Esophagus muscularis mucosa (tissue), 4 donors: ENCODE measurements at regions not wholly inside any gene's neighbourhood (a gene's known extent, or its start where the extent isn't known, plus 50 kb on each side); places are given as distances from the start of the nearest gene placed in this dataset.

Experiments
- DNase-seq: peaks from one replicate; pipeline ENCODE4 v3.0.0-alpha.2; 2017; ENCODE audit errors: extremely low spot score
- H3K27ac ChIP-seq, 4 donors: fragments of 200-600 bp; sonication (generic); replicated peaks in 1 of 4; 1 replicate in 3 of 4; 2 replicates in 1 of 4; pipeline ENCODE4 v1.5.1; 2016 to 2019; ENCODE audit warnings: mild to moderate bottlenecking in 1 of 4
- H3K27me3 ChIP-seq, 4 donors: fragments of 200-600 bp; sonication (generic); one replicate each; pipeline versions ENCODE4 v1.5.1 to v1.6.0; 2016 to 2019
- H3K36me3 ChIP-seq, 4 donors: fragments of 200-600 bp; sonication (generic); one replicate each; pipeline ENCODE4 v1.5.1; 2016 to 2019
- H3K4me1 ChIP-seq, 4 donors: fragments of 200-600 bp; sonication (generic); one replicate each; pipeline ENCODE4 v1.5.1; 2016 to 2019
- H3K4me3 ChIP-seq, 4 donors: fragments of 200-600 bp; sonication (generic); 1 replicate in 2 of 4; 2 replicates in 2 of 4; pipeline ENCODE4 v1.5.1; 2016 to 2019; ENCODE audit warnings: mild to moderate bottlenecking in 4 of 4, moderate library complexity in 1 of 4
- H3K9me3 ChIP-seq, 4 donors: fragments of 200-600 bp; sonication (generic); 1 replicate in 3 of 4; 2 replicates in 1 of 4; pipeline ENCODE4 v1.5.1; 2016 to 2019
- EP300 ChIP-seq: sonication (generic); formaldehyde crosslinking; IDR thresholded peaks from one replicate; pipeline ENCODE4 v1.6.1; 2017; ENCODE audit warnings: antibody characterized with exemption
- POLR2A ChIP-seq: fragments of 450-650 bp; IDR thresholded peaks from one replicate; pipeline ENCODE4 v1.6.1; 2017; ENCODE audit warnings: antibody characterized with exemption, moderate library complexity, mild to moderate bottlenecking, low read depth
- POLR2AphosphoS5 ChIP-seq, 2 donors: sonication (generic); formaldehyde crosslinking; IDR thresholded peaks; one replicate each; pipeline ENCODE4 v1.6.1; 2017; ENCODE audit warnings: antibody characterized with exemption in 2 of 2
- WGBS: methylation state at CpG from one replicate; pipeline ENCODE4 v1.1.5; 2018; 5-methylcytosine and 5-hydroxymethylcytosine counted together
- intact Hi-C: fragments of 100-400 bp; cut with DNase I; formaldehyde crosslinking; loops from one replicate; pipeline ENCODE4 v1.15.1; 2023
- TF ChIP-seq, protein P1 (sequence below), 3 experiments: fragments of 200-600 bp in 2 of 3; fragments of 450-650 bp in 1 of 3; sonication (generic) in 2 of 3; IDR thresholded peaks; one replicate each; pipeline ENCODE4 v1.5.1; 2017 to 2019; ENCODE audit warnings: antibody characterized with exemption in 3 of 3, mild to moderate bottlenecking in 2 of 3, moderate library complexity in 1 of 3

DNA sequence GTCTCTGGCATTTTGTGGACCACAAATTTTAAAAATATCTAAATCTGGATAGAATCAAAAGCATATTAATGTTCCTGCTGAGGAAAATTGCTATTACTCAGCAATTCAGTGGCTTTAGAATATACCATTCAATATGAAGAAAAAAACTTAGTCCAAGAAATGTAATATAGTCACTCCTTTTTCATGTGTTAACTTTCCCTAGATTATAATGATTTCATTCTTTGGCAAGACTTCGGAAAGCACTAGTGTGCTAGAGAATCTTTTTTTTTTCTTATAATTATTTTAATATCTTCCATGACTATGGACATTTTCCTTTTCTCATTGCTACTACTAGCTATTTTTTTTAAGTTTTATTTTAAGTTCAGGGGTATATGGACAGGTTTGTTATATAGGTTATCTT is 102.4 kb upstream of the FAM174A start:
- H3K27me3 ChIP-seq, result no peaks in the 10 kb centered on the region
- H3K36me3 ChIP-seq, result no peaks in the 10 kb centered on the region
- 79% methylated on average over 1 of the region's 1 CpG for WGBS
- intact Hi-C loops, result no loop called here
- TF ChIP-seq POLR2A (no peak), POLR2AphosphoS5 (IDR thresholded peaks at IDR 0.05) (no peak), EP300 (no peak)
- DNase-seq, result no peak
- H3K27ac ChIP-seq, result no peak overlapping the region
- H3K4me3 ChIP-seq, result no peak overlapping the region
- no peaks in the 10 kb centered on the region for H3K9me3 ChIP-seq
- H3K4me1 ChIP-seq, result no peaks in the 10 kb centered on the region

DNA sequence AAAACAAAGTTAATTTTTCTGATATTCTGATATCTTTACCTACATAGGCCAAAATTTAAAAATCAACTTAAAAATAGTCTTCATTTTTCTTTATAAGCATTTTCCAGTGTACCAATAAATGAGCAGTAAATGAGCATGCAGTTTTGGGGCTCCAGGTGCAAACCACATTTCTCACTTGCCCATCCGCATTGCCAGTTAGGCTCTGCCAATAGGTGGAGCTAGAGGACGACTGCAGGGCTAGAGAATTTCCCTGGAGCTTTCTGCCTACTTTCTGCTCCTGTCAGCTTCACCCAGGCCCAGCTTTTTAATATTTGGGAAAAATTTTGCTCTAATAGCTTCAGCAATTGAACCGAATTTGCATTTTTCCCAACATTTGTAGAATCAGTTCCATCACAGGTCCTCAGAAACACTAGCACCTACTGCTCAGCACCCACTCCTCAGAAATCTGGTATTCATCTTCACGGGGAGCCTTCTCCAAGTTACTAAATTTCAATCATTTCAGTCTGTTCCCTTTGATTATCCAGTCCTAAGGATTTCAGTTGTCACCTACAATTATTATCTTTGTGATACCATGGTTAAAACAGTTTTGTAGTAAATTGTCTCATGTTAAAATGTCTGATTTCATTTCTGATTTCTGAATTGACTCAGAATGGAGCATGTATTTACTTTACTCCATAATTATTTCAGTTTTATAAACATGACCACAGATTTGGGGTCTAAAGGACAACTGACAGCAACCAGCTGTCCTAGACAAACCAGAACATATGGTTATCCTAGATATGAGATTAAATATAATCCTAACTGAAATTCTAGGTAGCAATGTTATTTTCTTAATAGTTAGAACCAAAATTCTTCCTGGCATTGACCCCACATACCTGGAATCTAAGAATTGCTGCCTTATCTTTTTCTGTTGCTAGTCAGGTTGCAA is 104.6 kb upstream of the FAM174A start:
- H3K9me3 ChIP-seq, result no peaks in the 10 kb centered on the region
- H3K27me3 ChIP-seq, result no peaks in the 10 kb centered on the region
- H3K4me1 ChIP-seq, result no peaks in the 10 kb centered on the region
- DNase-seq, result no peak
- 40% methylated on average over 4 of the region's 4 CpGs for WGBS
- TF ChIP-seq, protein P1, sequence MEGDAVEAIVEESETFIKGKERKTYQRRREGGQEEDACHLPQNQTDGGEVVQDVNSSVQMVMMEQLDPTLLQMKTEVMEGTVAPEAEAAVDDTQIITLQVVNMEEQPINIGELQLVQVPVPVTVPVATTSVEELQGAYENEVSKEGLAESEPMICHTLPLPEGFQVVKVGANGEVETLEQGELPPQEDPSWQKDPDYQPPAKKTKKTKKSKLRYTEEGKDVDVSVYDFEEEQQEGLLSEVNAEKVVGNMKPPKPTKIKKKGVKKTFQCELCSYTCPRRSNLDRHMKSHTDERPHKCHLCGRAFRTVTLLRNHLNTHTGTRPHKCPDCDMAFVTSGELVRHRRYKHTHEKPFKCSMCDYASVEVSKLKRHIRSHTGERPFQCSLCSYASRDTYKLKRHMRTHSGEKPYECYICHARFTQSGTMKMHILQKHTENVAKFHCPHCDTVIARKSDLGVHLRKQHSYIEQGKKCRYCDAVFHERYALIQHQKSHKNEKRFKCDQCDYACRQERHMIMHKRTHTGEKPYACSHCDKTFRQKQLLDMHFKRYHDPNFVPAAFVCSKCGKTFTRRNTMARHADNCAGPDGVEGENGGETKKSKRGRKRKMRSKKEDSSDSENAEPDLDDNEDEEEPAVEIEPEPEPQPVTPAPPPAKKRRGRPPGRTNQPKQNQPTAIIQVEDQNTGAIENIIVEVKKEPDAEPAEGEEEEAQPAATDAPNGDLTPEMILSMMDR (IDR thresholded peaks at IDR 0.05), result peak; percentile 57 to 85 (median 70)
- no peak for TF ChIP-seq POLR2A
- no peaks in the 10 kb centered on the region for H3K36me3 ChIP-seq
- intact Hi-C loops, result no loop called here
- H3K4me3 ChIP-seq, result no peak overlapping the region
- H3K27ac ChIP-seq, result no peak overlapping the region

DNA sequence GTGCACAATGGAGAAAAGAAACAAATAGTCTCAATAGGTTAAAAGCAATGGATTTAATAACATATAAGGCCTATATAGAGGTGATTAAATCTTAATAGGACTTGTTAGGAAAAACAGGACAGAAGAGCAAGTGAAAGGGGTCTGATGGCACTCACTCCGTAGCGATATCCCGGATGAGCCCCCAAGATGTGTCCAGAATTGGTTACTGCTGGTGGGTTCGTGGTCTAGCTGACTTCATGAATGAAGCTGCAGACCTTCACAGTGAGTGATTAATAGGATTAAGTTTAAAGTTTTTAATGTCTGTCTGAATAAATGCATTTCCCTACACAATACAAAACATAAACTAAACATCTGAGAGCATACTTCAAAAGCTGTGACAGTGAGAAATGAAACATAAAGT is 110.4 kb upstream of the FAM174A start:
- H3K4me1 ChIP-seq, result no peaks in the 10 kb centered on the region
- intact Hi-C loops, result no loop called here
- no peak overlapping the region for H3K4me3 ChIP-seq
- H3K27ac ChIP-seq, result no peak overlapping the region
- H3K9me3 ChIP-seq, result peaks cover 0 to 15% (median 10%) of the 10 kb centered on the region in 4 donors
- no peak for TF ChIP-seq POLR2AphosphoS5 (IDR thresholded peaks at IDR 0.05)
- TF ChIP-seq, protein P1 (IDR thresholded peaks at IDR 0.05), result no peak
- no peak for TF ChIP-seq POLR2A
- no peak for TF ChIP-seq EP300
- no peak for DNase-seq
- H3K36me3 ChIP-seq, result no peaks in the 10 kb centered on the region
- no peaks in the 10 kb centered on the region for H3K27me3 ChIP-seq
- 93% methylated on average over 4 of the region's 4 CpGs for WGBS

DNA sequence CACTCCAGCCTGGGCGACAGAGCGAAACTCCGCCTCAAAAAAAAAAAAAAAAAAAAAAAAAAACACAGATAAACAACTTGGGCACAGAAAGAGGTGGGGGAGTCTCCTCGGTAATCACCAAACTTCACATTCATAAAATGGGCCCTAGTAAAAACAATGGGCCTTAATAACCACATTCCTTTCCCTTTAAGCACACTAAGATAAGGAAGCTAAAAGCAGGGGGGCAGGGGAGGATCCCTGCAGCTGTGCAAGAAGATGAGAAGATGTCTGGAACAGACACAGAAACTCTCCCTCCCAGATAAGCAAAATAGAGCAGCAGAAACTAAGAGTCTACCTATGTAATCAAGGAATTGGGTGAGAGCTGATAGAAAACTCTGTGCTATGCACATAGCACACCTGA is 111.2 kb upstream of the FAM174A start:
- intact Hi-C loops, result no loop called here
- no peak for DNase-seq
- no CpG with 5 or more reads among the region's 4 CpGs for WGBS
- no peak overlapping the region for H3K27ac ChIP-seq
- peaks cover 0 to 15% (median 10%) of the 10 kb centered on the region in 4 donors for H3K9me3 ChIP-seq
- H3K36me3 ChIP-seq, result no peaks in the 10 kb centered on the region
- no peaks in the 10 kb centered on the region for H3K4me1 ChIP-seq
- no peaks in the 10 kb centered on the region for H3K27me3 ChIP-seq
- TF ChIP-seq POLR2A (no peak), POLR2AphosphoS5 (IDR thresholded peaks at IDR 0.05) (no peak), EP300 (no peak)
- TF ChIP-seq, protein P1 (IDR thresholded peaks at IDR 0.05), result no peak
- H3K4me3 ChIP-seq, result no peak overlapping the region

DNA sequence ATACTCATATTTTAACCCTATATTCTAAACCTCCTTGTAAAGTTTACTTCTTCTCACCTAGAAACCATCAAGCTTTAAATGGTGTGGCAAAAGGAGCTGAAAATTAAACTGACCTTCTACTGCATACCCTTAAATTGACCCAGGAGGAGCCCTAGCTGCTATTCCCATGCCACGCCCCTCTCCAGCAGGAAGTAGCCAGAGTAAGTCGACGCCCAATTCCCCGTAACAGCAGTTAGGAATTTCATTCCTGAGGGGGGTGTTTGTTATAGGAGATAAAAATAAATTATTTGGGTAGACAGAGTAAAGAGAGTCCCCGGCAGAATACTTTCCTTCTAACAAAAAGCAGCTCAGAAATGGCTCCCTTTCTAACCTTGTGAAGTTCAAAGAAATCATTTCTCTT is 111.8 kb upstream of the FAM174A start:
- intact Hi-C loops, result no loop called here
- 77% methylated on average over 5 of the region's 5 CpGs for WGBS
- Histone ChIP-seq H3K27ac (no peak overlapping the region), H3K36me3 (no peaks in the 10 kb centered on the region), H3K27me3 (no peaks in the 10 kb centered on the region), H3K9me3 (peaks cover 0 to 15% (median 10%) of the 10 kb centered on the region in 4 donors), H3K4me1 (peaks cover 0 to 1% (median 0%) of the 10 kb centered on the region in 4 donors), H3K4me3 (no peak overlapping the region)
- DNase-seq, result no peak
- TF ChIP-seq POLR2A (no peak), POLR2AphosphoS5 (IDR thresholded peaks at IDR 0.05) (no peak), EP300 (no peak)
- TF ChIP-seq, protein P1 (IDR thresholded peaks at IDR 0.05), result no peak
